ENCODE measurements at regions not wholly inside any gene's neighbourhood (a gene's known extent, or its start where the extent isn't known, plus 50 kb on each side); places are given as distances from the start of the nearest gene placed in this dataset.

DNA sequence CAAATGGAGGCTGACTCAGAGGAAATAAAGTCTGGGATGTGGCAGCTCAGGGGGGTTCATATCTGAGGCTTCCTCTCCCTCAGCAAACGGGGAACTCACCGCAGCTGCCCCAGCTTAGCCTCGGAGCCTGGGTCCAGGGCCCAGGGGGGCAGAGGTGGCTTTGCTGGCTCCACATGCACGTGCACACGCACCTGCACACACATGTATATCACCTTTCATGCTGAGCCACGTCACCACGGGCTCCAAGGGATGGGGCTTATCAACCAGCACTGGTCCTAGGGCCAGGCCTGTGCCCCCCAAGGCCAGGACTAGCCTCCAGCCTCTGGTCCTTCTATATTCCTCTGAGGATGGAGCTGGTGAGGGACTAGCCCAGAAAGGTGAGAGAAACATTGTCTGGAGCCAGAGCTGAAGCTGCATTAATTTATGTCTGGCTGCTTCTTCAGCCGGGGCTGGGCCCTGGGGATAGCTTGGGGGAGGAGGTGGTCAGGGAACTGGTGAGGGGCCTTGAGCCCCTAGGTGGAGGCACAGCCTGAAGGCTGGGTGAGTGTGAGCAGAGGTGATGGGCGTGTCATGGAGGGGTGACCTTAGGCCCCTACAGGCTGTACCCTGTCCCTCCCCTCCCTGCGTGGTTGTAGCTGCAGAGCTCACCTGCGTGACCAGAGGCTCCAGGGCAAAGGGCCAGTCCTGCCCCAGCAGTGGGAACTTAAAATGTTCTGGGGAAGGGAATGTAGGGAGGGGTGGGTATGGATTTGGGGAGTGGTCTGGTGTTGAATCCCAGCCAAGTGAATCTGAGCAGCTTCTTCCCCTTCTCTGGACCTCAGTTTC is 520.8 kb downstream of the PTPRU start:
- TF ChIP-seq RAD21 (IDR thresholded peaks at IDR 0.05; ENCODE audit: insufficient read depth, low read depth, low read length): no peak
- TF ChIP-seq CHD4 (IDR thresholded peaks at IDR 0.05): no peak
- TF ChIP-seq, protein P1, sequence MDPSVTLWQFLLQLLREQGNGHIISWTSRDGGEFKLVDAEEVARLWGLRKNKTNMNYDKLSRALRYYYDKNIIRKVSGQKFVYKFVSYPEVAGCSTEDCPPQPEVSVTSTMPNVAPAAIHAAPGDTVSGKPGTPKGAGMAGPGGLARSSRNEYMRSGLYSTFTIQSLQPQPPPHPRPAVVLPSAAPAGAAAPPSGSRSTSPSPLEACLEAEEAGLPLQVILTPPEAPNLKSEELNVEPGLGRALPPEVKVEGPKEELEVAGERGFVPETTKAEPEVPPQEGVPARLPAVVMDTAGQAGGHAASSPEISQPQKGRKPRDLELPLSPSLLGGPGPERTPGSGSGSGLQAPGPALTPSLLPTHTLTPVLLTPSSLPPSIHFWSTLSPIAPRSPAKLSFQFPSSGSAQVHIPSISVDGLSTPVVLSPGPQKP (IDR thresholded peaks at IDR 0.05; ENCODE audit: low read depth, low read length): no peak
- no peak for TF ChIP-seq LARP7 (IDR thresholded peaks at IDR 0.05)
- TF ChIP-seq ASH2L (IDR thresholded peaks at IDR 0.05; ENCODE audit: borderline replicate concordance, low read depth): no peak
- no peak for TF ChIP-seq NFIC (IDR thresholded peaks at IDR 0.05; ENCODE audit: low read depth, low read length)
- TF ChIP-seq, protein P2, sequence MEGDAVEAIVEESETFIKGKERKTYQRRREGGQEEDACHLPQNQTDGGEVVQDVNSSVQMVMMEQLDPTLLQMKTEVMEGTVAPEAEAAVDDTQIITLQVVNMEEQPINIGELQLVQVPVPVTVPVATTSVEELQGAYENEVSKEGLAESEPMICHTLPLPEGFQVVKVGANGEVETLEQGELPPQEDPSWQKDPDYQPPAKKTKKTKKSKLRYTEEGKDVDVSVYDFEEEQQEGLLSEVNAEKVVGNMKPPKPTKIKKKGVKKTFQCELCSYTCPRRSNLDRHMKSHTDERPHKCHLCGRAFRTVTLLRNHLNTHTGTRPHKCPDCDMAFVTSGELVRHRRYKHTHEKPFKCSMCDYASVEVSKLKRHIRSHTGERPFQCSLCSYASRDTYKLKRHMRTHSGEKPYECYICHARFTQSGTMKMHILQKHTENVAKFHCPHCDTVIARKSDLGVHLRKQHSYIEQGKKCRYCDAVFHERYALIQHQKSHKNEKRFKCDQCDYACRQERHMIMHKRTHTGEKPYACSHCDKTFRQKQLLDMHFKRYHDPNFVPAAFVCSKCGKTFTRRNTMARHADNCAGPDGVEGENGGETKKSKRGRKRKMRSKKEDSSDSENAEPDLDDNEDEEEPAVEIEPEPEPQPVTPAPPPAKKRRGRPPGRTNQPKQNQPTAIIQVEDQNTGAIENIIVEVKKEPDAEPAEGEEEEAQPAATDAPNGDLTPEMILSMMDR (IDR thresholded peaks at IDR 0.05 in 2 of 3, conservative IDR thresholded peaks at IDR 0.05 in 1 of 3; ENCODE audit: control insufficient read depth in 2 of 3, extremely low read depth in 1 of 3, insufficient read depth in 1 of 3, low read depth in 3 of 3, low read length in 3 of 3): no peak
- TF ChIP-seq, protein P3, sequence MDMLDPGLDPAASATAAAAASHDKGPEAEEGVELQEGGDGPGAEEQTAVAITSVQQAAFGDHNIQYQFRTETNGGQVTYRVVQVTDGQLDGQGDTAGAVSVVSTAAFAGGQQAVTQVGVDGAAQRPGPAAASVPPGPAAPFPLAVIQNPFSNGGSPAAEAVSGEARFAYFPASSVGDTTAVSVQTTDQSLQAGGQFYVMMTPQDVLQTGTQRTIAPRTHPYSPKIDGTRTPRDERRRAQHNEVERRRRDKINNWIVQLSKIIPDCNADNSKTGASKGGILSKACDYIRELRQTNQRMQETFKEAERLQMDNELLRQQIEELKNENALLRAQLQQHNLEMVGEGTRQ (IDR thresholded peaks at IDR 0.05; ENCODE audit: borderline replicate concordance, low read depth, low read length): no peak
- no peak for TF ChIP-seq ZNF384 (IDR thresholded peaks at IDR 0.05; ENCODE audit: borderline replicate concordance, low read depth, low read length)
- no peak for TF ChIP-seq CBX3 (IDR thresholded peaks at IDR 0.05; ENCODE audit: borderline replicate concordance, low read depth)
- TF ChIP-seq HCFC1 (IDR thresholded peaks at IDR 0.05; ENCODE audit: low read length): no peak
- TF ChIP-seq SIX5 (IDR thresholded peaks at IDR 0.05; ENCODE audit: low read depth, low read length, severe bottlenecking): no peak
- no peak for TF ChIP-seq POLR2A (IDR thresholded peaks at IDR 0.05; ENCODE audit: low read depth, low read length)
- TF ChIP-seq, protein P4, sequence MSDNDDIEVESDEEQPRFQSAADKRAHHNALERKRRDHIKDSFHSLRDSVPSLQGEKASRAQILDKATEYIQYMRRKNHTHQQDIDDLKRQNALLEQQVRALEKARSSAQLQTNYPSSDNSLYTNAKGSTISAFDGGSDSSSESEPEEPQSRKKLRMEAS (IDR thresholded peaks at IDR 0.05; ENCODE audit: low read depth, low read length): no peak
